Nephron (organoid): ENCODE measurements at regions not wholly inside any gene's neighbourhood (a gene's known extent, or its start where the extent isn't known, plus 50 kb on each side); places are given as distances from the start of the nearest gene placed in this dataset.

Source experiments
- H3K27ac Mint-ChIP-seq, 3 experiments: 2 replicates each; pipeline ENCODE4 v1.8.0; 2020; ENCODE audit warnings: mixed read lengths in 3 of 3, mild to moderate bottlenecking in 2 of 3, moderate library complexity in 1 of 3
- H3K27me3 Mint-ChIP-seq: 2 replicates; pipeline ENCODE4 v1.8.0; 2021; ENCODE audit warnings: low read depth, mild to moderate bottlenecking, moderate library complexity, mixed read lengths
- H3K36me3 Mint-ChIP-seq: 2 replicates; pipeline ENCODE4 v1.8.0; 2020; ENCODE audit warnings: low read depth, mixed read lengths
- H3K4me1 Mint-ChIP-seq: 2 replicates; pipeline ENCODE4 v1.8.0; 2020; ENCODE audit warnings: mixed read lengths
- H3K4me3 Mint-ChIP-seq, 3 experiments: 2 replicates each; pipeline ENCODE4 v1.8.0; 2020; ENCODE audit warnings: mild to moderate bottlenecking in 3 of 3, mixed read lengths in 3 of 3, moderate library complexity in 2 of 3
- H3K9me3 Mint-ChIP-seq: 2 replicates; pipeline ENCODE4 v1.8.0; 2020; ENCODE audit warnings: mixed read lengths
- CTCF ChIP-seq, 3 experiments: fragments of 200-600 bp; sonication (generic); IDR thresholded peaks; one replicate each; pipeline ENCODE4 v1.5.0; 2021; ENCODE audit warnings: antibody characterized with exemption in 3 of 3; ENCODE audit not compliant: unreplicated experiment in 3 of 3

- no peaks in the 10 kb centered on the region for H3K36me3 Mint-ChIP-seq
Observed at GRCh38 chr20:24820345-24820744, 128.7 kb upstream of the CST7 start.

GRCh38 chr20:24821391-24821790, 127.7 kb upstream of the CST7 start:
- Mint-ChIP-seq H3K4me3 (no peak overlapping the region), H3K27ac (no peak overlapping the region), H3K4me1 (peaks cover 2% of the 10 kb centered on the region), H3K36me3 (no peaks in the 10 kb centered on the region), H3K9me3 (no peaks in the 10 kb centered on the region), H3K27me3 (peaks cover 8% of the 10 kb centered on the region)
- TF ChIP-seq CTCF (IDR thresholded peaks at IDR 0.05; ENCODE audit: unreplicated experiment in 3 of 3), result no peak

More at GRCh38 chr20:24820345-24820744, 128.7 kb upstream of the CST7 start:
- no peaks in the 10 kb centered on the region for H3K4me1 Mint-ChIP-seq
- no peak overlapping the region for H3K27ac Mint-ChIP-seq
- H3K9me3 Mint-ChIP-seq, result no peaks in the 10 kb centered on the region
- peaks cover 6% of the 10 kb centered on the region for H3K27me3 Mint-ChIP-seq
- no peak for TF ChIP-seq CTCF (IDR thresholded peaks at IDR 0.05; ENCODE audit: unreplicated experiment in 3 of 3)
- H3K4me3 Mint-ChIP-seq, result no peak overlapping the region

- Mint-ChIP-seq H3K9me3 (no peaks in the 10 kb centered on the region), H3K36me3 (no peaks in the 10 kb centered on the region), H3K27ac (no peak overlapping the region), H3K4me1 (peaks cover 8% of the 10 kb centered on the region), H3K27me3 (peaks cover 8% of the 10 kb centered on the region), H3K4me3 (no peak overlapping the region)
- TF ChIP-seq CTCF (IDR thresholded peaks at IDR 0.05; ENCODE audit: unreplicated experiment in 3 of 3), result no peak
Observed at GRCh38 chr20:24823176-24823784, 125.8 kb upstream of the CST7 start.

- H3K27me3 Mint-ChIP-seq, result peaks cover 8% of the 10 kb centered on the region
- TF ChIP-seq CTCF (IDR thresholded peaks at IDR 0.05; ENCODE audit: unreplicated experiment in 3 of 3), result no peak
- peaks cover 8% of the 10 kb centered on the region for H3K4me1 Mint-ChIP-seq
- H3K4me3 Mint-ChIP-seq, result no peak overlapping the region
- H3K36me3 Mint-ChIP-seq, result no peaks in the 10 kb centered on the region
- H3K27ac Mint-ChIP-seq, result no peak overlapping the region
- no peaks in the 10 kb centered on the region for H3K9me3 Mint-ChIP-seq
Observed at GRCh38 chr20:24823989-24824693, 124.9 kb upstream of the CST7 start.

GRCh38 chr20:24825591-24825990, 123.5 kb upstream of the CST7 start:
- Mint-ChIP-seq H3K27me3 (peaks cover 8% of the 10 kb centered on the region), H3K27ac (peak overlapping the region in 2 of 3 experiments; percentile 37 to 51), H3K4me3 (no peak overlapping the region), H3K36me3 (no peaks in the 10 kb centered on the region), H3K4me1 (peaks cover 8% of the 10 kb centered on the region), H3K9me3 (no peaks in the 10 kb centered on the region)
- TF ChIP-seq CTCF (IDR thresholded peaks at IDR 0.05; ENCODE audit: unreplicated experiment in 3 of 3), result no peak
